ENCODE measurements at regions not wholly inside any gene's neighbourhood (a gene's known extent, or its start where the extent isn't known, plus 50 kb on each side); places are given as distances from the start of the nearest gene placed in this dataset.

- peaks cover 1% of the 10 kb centered on the region for H3K4me1 Mint-ChIP-seq
- H3K4me3 Mint-ChIP-seq = no peak overlapping the region
- DNase-seq (ENCODE audit: low spot score in 2 of 2, unreplicated experiment in 2 of 2) = no peak
- TF ChIP-seq CTCF (IDR thresholded peaks at IDR 0.05; ENCODE audit: unreplicated experiment) = no peak
- no peaks in the 10 kb centered on the region for H3K27me3 Mint-ChIP-seq (ENCODE audit: low read depth)
- H3K9me3 Mint-ChIP-seq = peaks cover 5% of the 10 kb centered on the region
- H3K36me3 Mint-ChIP-seq = no peaks in the 10 kb centered on the region
- no peak overlapping the region for H3K27ac Mint-ChIP-seq
These were observed 641.3 kb downstream of the TRAM1L1 start for GRCh38 chr4:116444117-116444516.

GRCh38 chr4:116438981-116439729 is 646.2 kb downstream of the TRAM1L1 start:
- H3K9me3 Mint-ChIP-seq = peaks cover 11% of the 10 kb centered on the region
- peaks cover 1% of the 10 kb centered on the region for H3K4me1 Mint-ChIP-seq
- no peak overlapping the region for H3K27ac Mint-ChIP-seq
- no peak overlapping the region for H3K4me3 Mint-ChIP-seq
- H3K27me3 Mint-ChIP-seq (ENCODE audit: low read depth) = no peaks in the 10 kb centered on the region
- H3K36me3 Mint-ChIP-seq = no peaks in the 10 kb centered on the region
- no peak for DNase-seq (ENCODE audit: low spot score in 2 of 2, unreplicated experiment in 2 of 2)
- TF ChIP-seq CTCF (IDR thresholded peaks at IDR 0.05; ENCODE audit: unreplicated experiment) = no peak

GRCh38 chr4:116438417-116438816 is 647.0 kb downstream of the TRAM1L1 start:
- Mint-ChIP-seq H3K27ac (no peak overlapping the region), H3K4me3 (no peak overlapping the region), H3K9me3 (peaks cover 11% of the 10 kb centered on the region), H3K4me1 (no peaks in the 10 kb centered on the region), H3K27me3 (ENCODE audit: low read depth) (no peaks in the 10 kb centered on the region), H3K36me3 (no peaks in the 10 kb centered on the region)
- no peak for DNase-seq (ENCODE audit: low spot score in 2 of 2, unreplicated experiment in 2 of 2)
- no peak for TF ChIP-seq CTCF (IDR thresholded peaks at IDR 0.05; ENCODE audit: unreplicated experiment)

- H3K36me3 Mint-ChIP-seq = peaks cover 5% of the 10 kb centered on the region
- no peak overlapping the region for H3K4me3 Mint-ChIP-seq
- no peak overlapping the region for H3K27ac Mint-ChIP-seq
- H3K4me1 Mint-ChIP-seq = peaks cover 4% of the 10 kb centered on the region
- H3K9me3 Mint-ChIP-seq = peaks cover 37% of the 10 kb centered on the region
- no peak for DNase-seq (ENCODE audit: low spot score in 2 of 2, unreplicated experiment in 2 of 2)
- no peak for TF ChIP-seq CTCF (IDR thresholded peaks at IDR 0.05; ENCODE audit: unreplicated experiment)
- no peaks in the 10 kb centered on the region for H3K27me3 Mint-ChIP-seq (ENCODE audit: low read depth)
These were observed 657.7 kb downstream of the TRAM1L1 start for GRCh38 chr4:116427666-116428065.

GRCh38 chr4:116413222-116413621 is 672.2 kb downstream of the TRAM1L1 start:
- no peaks in the 10 kb centered on the region for H3K27me3 Mint-ChIP-seq (ENCODE audit: low read depth)

More at GRCh38 chr4:116413222-116413621, 672.2 kb downstream of the TRAM1L1 start:
- Mint-ChIP-seq H3K4me1 (no peaks in the 10 kb centered on the region), H3K4me3 (no peak overlapping the region), H3K27ac (no peak overlapping the region), H3K9me3 (peaks cover 21% of the 10 kb centered on the region), H3K36me3 (no peaks in the 10 kb centered on the region)
- DNase-seq (ENCODE audit: low spot score in 2 of 2, unreplicated experiment in 2 of 2) = no peak
- TF ChIP-seq CTCF (IDR thresholded peaks at IDR 0.05; ENCODE audit: unreplicated experiment) = no peak
